Endothelial cell of umbilical vein (primary cell): ENCODE measurements at regions not wholly inside any gene's neighbourhood (a gene's known extent, or its start where the extent isn't known, plus 50 kb on each side); places are given as distances from the start of the nearest gene placed in this dataset.

ENCODE experiments used
- BruUV-seq: library from RNA; stranded (reverse); fragments of 400-500 nt; replicated peaks from 2 replicates; lab custom pipeline; 2021; lab: Mats Ljungman, UMichigan
- CTCF ChIA-PET: fragments of 300-600, 350-600 bp; sonication (Branson Sonifier 250); formaldehyde crosslinking; loops from one replicate; lab custom pipeline; 2021; ENCODE audit warnings: antibody characterized with exemption, inconsistent platforms; lab: Charles Lee
- POLR2A ChIA-PET: fragments of 300-600, 350-600 bp; sonication (Branson Sonifier 250); formaldehyde crosslinking; loops from one replicate; lab custom pipeline; 2021; ENCODE audit warnings: antibody characterized with exemption, inconsistent platforms; lab: Charles Lee
- DNase-seq: peaks from one replicate; pipeline ENCODE4 v3.0.0-alpha.2; 2011; ENCODE audit warnings: low read depth, low spot score
- FAIRE-seq: peaks from 2 replicates; lab custom pipeline; 2011; peaks lifted over from hg19 to GRCh38; lab: Jason Lieb, UNC
- H2AFZ ChIP-seq: 2 replicates; pipeline ENCODE4 v1.6.0; 2012; ENCODE audit warnings: low read depth, low read length, control low read depth, inconsistent platforms
- H3K27ac ChIP-seq: 2 replicates; pipeline ENCODE4 v1.5.1; 2011; ENCODE audit warnings: low read depth, mild to moderate bottlenecking, control low read depth, low read length, moderate library complexity; ENCODE audit not compliant: insufficient read depth
- H3K27me3 ChIP-seq, 2 experiments: 2 replicates each; pipeline versions ENCODE4 v1.6.0 to v1.6.1; 2011; ENCODE audit warnings: low read length in 2 of 2, mixed read lengths in 1 of 2; ENCODE audit not compliant: control insufficient read depth in 2 of 2, insufficient read depth in 2 of 2
- H3K36me3 ChIP-seq, 2 experiments: 2 replicates in 1 of 2; 3 replicates in 1 of 2; pipeline ENCODE4 v1.5.1; 2011; ENCODE audit warnings: low read length in 2 of 2, mild to moderate bottlenecking in 1 of 2, moderate library complexity in 1 of 2; ENCODE audit not compliant: control insufficient read depth in 2 of 2, insufficient read depth in 2 of 2; ENCODE audit errors: extremely low read depth in 1 of 2
- H3K4me1 ChIP-seq: 3 replicates; pipeline ENCODE4 v1.5.1; 2011; ENCODE audit warnings: mild to moderate bottlenecking, low read length; ENCODE audit not compliant: control insufficient read depth, insufficient read depth; ENCODE audit errors: extremely low read depth
- H3K4me2 ChIP-seq: 2 replicates; pipeline ENCODE4 v1.6.1; 2011; ENCODE audit warnings: low read length, control low read depth, mixed read lengths; ENCODE audit not compliant: insufficient read depth
- H3K4me3 ChIP-seq, 3 experiments: fragments of 200-600 bp in 1 of 3; sonication (generic), shearing (Covaris generic) in 1 of 3; replicated peaks in 1 of 3; 2 replicates each; pipeline ENCODE4 v1.5.1; 2011 to 2016; ENCODE audit warnings: control low read depth in 3 of 3, low read length in 3 of 3, mild to moderate bottlenecking in 2 of 3, inconsistent platforms in 1 of 3, low read depth in 1 of 3, moderate library complexity in 1 of 3; ENCODE audit not compliant: insufficient read depth in 1 of 3
- H3K79me2 ChIP-seq: 2 replicates; pipeline ENCODE4 v1.6.0; 2012; ENCODE audit warnings: low read length, inconsistent platforms; ENCODE audit not compliant: control insufficient read depth, insufficient read depth
- H3K9ac ChIP-seq: replicated peaks from 2 replicates; pipeline ENCODE3; 2011; ENCODE audit warnings: low read length, control low read depth; ENCODE audit not compliant: insufficient read depth; ENCODE audit errors: extremely low read depth
- H3K9me1 ChIP-seq: replicated peaks from 3 replicates; pipeline ENCODE4 v1.6.0; 2011; ENCODE audit warnings: mild to moderate bottlenecking, low read length; ENCODE audit not compliant: control insufficient read depth, insufficient read depth; ENCODE audit errors: extremely low read depth
- H3K9me3 ChIP-seq: replicated peaks from 2 replicates; pipeline ENCODE4 v1.5.1; 2012; ENCODE audit warnings: low read length, inconsistent platforms; ENCODE audit not compliant: control insufficient read depth, insufficient read depth
- H4K20me1 ChIP-seq: replicated peaks from 2 replicates; pipeline ENCODE3; 2011; ENCODE audit warnings: mild to moderate bottlenecking, low read length; ENCODE audit not compliant: control insufficient read depth, insufficient read depth; ENCODE audit errors: extremely low read depth
- CTCF ChIP-seq, 2 donors: IDR thresholded peaks; 1 replicate in 1 of 2; 2 replicates in 1 of 2; pipeline ENCODE4 v1.5.1; 2011; ENCODE audit warnings: low read length in 2 of 2, mild to moderate bottlenecking in 2 of 2, moderate library complexity in 2 of 2, control low read depth in 1 of 2, inconsistent platforms in 1 of 2, low read depth in 1 of 2; ENCODE audit not compliant: insufficient read depth in 1 of 2; ENCODE audit errors: extremely low read depth in 1 of 2
- EZH2 ChIP-seq: IDR thresholded peaks from 2 replicates; pipeline ENCODE4 v1.6.1; 2012; ENCODE audit warnings: borderline replicate concordance, low read depth, mild to moderate bottlenecking, moderate library complexity, low read length, inconsistent platforms; ENCODE audit not compliant: severe bottlenecking
- FOS ChIP-seq: IDR thresholded peaks from 2 replicates; pipeline ENCODE4 v1.6.1; 2011; ENCODE audit warnings: mild to moderate bottlenecking, low read length, moderate library complexity, borderline replicate concordance; ENCODE audit not compliant: insufficient read depth
- GATA2 ChIP-seq: IDR thresholded peaks from 2 replicates; pipeline ENCODE4 v1.7.0; 2011; ENCODE audit warnings: low read depth, mild to moderate bottlenecking, moderate library complexity, mixed read lengths, low read length; ENCODE audit not compliant: insufficient read length, insufficient read depth
- JUN ChIP-seq: IDR thresholded peaks from 2 replicates; pipeline ENCODE4 v1.6.1; 2011; ENCODE audit warnings: borderline replicate concordance, low read depth; ENCODE audit not compliant: insufficient read length, insufficient read depth
- MAX ChIP-seq: IDR thresholded peaks from 2 replicates; pipeline ENCODE4 v1.6.1; 2011; ENCODE audit not compliant: insufficient read depth, insufficient read length
- MYC ChIP-seq: IDR thresholded peaks from one replicate; pipeline ENCODE4 v1.6.1; 2011; ENCODE audit warnings: mild to moderate bottlenecking, low read depth, low read length
- POLR2A ChIP-seq: IDR thresholded peaks from 2 replicates; pipeline ENCODE4 v1.6.1; 2012; ENCODE audit warnings: low read depth, mild to moderate bottlenecking, control low read depth, low read length
- POLR2AphosphoS5 ChIP-seq: IDR thresholded peaks from 2 replicates; pipeline ENCODE4 v1.6.1; 2012; ENCODE audit warnings: low read depth, mild to moderate bottlenecking, control low read depth, low read length, moderate library complexity; ENCODE audit not compliant: insufficient read depth
- dilution Hi-C: fragments of 300-500 bp; cut with MboI; formaldehyde crosslinking; loops from one replicate; pipeline ENCODE4 v1.15.0; 2019; ENCODE audit warnings: low sequenced_read_pairs; ENCODE audit not compliant: extremely low pct_ligation_motif_present
- intact Hi-C: fragments of 100-400 bp; cut with micrococcal nuclease; formaldehyde crosslinking; loops from one replicate; pipeline ENCODE4 v1.10.0; 2022

GRCh38 chr5:158276692-158277091, 417.7 kb upstream of the CLINT1 start:
- no peaks in the 10 kb centered on the region for H3K9me1 ChIP-seq
- no peak overlapping the region for H3K9ac ChIP-seq
- ChIA-PET CTCF (no interaction called here), POLR2A (no interaction called here)
- no TSS peak for BruUV-seq
- no peaks in the 10 kb centered on the region for H3K9me3 ChIP-seq
- H3K27me3 ChIP-seq = no peaks in the 10 kb centered on the region
- H3K79me2 ChIP-seq = no peaks in the 10 kb centered on the region
- TF ChIP-seq POLR2A (no peak), POLR2AphosphoS5 (no peak), CTCF (IDR thresholded peaks at IDR 0.05; ENCODE audit: extremely low read depth in 1 of 2, insufficient read depth in 1 of 2, low read depth in 1 of 2, low read length in 2 of 2) (no peak), FOS (no peak), JUN (no peak), EZH2 (no peak), MAX (no peak), MYC (no peak), GATA2 (no peak)
- H3K27ac ChIP-seq = no peak overlapping the region
- intact Hi-C loops (loop anchor here (1.0 kb wide), 1 partner anchor 22 kb away; no protein-coding TSS in a partner anchor), dilution Hi-C loops (no loop called here)
- H3K4me2 ChIP-seq = no peak overlapping the region
- no peaks in the 10 kb centered on the region for H3K36me3 ChIP-seq
- DNase-seq = no peak
- no peak overlapping the region for H3K4me3 ChIP-seq
- no peak for FAIRE-seq
- no peak overlapping the region for H2AFZ ChIP-seq
- H4K20me1 ChIP-seq = no peaks in the 10 kb centered on the region
- no peaks in the 10 kb centered on the region for H3K4me1 ChIP-seq
